NCI-H748 (cell line): ENCODE measurements at regions not wholly inside any gene's neighbourhood (a gene's known extent, or its start where the extent isn't known, plus 50 kb on each side); places are given as distances from the start of the nearest gene placed in this dataset.

ENCODE experiments used
- DNase-seq: peaks from one replicate; lab custom pipeline; 2025; ENCODE audit not compliant: unreplicated experiment; lab: John Stamatoyannopoulos, UW

DNA sequence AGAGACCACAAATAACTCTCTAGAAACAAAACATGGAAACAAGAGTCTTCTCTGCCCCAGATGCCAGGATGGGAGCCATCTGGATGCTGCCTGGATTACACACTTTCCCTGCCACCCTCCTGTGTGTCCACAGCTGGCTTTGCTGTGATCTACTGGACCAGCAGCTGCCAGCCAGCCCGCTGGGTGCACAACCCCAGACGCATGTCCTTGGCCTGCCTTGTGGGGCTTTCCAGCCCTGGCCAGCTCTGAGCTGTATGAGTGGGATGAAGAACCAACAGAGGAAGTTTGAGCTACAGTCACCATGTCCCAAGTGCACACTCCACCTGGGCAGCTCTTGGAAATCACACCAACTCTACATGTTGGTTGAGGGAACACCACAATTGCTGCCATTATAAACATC lies 57.0 kb upstream of the TNRC6C start:
- no peak for DNase-seq

DNA sequence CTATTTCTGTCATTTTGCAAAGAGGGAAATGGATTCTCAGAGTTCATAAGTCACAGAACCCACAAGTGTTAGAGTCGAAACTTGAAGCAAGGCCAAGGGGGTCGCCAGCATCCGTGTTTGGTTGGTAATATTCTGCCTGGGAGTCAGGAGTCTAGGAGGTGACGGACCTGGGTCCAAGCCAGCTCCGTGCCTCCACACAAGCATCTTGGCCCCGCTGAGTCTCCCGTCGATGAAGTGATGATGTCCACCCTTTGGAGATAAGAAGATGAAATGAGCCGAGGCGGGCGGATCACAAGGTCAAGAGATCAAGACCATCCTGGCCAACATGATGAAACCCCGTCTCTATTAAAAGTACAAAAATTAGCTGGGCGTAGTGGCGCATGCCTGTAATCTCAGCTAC lies 53.2 kb upstream of the TNRC6C start:
- DNase-seq: no peak

DNA sequence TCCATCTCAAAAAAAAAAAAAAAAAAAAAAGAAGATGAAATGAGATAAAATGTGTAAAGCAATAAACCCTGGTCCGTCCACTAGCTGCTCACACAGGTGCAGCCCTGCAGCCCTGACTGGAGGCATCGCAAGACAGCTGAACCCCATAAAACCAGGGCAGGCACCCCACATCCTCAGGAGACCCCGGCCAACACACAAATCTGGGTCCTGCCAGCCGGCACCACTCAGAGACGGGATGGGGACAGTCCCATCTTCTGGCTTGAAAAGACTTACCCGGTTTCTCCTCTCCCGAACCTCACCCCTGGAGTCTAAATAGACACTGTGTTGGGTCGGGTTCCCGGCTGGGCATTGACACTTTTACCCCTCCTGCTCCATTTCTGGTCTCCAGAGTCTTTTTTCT lies 52.7 kb upstream of the TNRC6C start:
- DNase-seq: no peak

DNA sequence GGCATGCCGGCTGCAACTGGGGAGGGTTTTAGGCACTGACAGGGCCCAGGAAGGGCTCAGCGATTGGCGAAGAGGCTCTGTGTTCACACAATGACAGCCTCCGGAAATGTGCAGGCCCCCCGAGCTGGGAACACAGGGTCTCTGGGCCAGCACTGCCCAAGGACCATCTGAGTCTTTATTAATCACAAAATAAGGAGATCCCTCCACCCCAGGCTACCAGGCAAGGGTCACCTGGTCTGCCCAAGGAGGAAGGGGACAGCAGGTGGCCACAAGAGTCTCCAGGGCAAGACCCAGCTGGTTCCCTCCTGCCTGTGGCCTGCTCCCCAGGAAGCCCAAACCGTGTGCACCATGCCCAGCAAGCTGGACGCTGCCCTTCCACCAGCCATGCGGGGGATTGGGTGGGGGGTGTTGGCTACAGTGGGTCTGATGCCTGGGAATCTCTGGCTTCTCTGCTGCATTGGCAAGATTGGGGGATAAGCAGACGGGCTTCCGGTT lies 52.1 kb upstream of the TNRC6C start:
- DNase-seq: no peak

DNA sequence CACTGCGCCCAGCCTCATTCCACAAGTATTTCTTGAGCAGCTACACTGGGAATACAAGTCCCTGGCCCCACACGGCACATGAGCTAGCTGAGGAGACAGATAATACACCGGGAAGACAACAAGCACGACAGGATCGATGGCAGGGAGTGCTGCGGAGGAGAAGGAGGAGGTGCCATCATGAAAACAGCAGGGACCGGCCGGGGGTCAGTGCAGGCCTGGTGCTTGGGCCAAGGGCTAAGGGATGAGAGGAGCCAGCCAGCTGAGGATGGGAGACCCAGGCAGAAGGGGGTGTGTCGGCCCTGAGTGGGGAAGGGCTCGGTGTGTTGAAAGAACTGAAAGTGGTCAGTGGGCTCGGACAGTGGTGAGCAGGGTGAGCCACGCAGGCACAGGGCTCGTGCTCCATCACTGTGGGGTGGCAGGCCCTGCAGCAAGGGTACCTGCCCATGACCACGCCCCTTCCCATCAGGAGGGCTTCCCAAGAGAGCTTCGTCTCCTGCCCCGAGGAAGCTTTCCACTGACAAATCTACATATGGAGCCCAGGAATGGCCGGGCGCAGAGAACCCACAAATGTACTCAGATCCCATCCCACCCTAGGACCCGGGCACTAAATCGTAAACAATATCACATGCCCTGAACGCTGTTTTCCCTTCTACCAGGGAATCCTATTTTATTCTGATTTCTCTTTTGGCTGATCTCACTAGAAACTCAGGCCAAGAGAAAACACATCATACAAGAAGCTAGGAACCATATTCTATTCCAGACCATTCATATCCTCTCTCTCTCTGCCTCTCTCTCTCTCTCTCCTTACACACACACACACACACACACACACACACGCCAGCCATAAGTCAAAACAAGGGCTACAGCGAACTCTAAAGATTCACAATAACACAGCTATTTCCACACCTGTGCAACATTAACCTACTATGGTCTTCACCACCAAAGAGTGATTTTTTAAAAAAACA lies 50.7 kb upstream of the TNRC6C start:
- DNase-seq: no peak

DNA sequence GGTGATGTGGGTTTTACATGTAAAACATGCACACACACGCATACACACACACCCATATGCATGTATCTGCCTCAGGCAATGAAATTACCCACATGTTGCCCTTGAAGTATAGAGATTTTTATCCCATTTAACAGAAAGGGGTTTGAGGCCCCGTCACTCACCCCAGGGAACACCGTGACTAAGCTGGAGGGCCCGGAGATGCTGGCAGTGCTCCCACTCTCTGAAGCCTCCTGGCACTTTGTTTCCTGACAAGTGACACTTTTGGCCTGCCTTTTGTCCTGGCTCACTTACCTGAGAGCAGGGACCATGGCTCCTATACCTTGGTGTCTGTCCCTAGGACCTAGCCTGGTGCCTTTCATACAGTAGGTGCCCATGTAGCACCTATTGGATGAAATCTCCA lies 50.0 kb upstream of the TNRC6C start:
- no peak for DNase-seq
